BE2C (cell line): ENCODE measurements at regions not wholly inside any gene's neighbourhood (a gene's known extent, or its start where the extent isn't known, plus 50 kb on each side); places are given as distances from the start of the nearest gene placed in this dataset.
"Not testable (repeated sequence)": the region's sequence is repeated elsewhere in the genome, so short reads cannot be mapped to it uniquely, and the experiment has no call there.

Experiments used
- DNase-seq: peaks from one replicate; pipeline ENCODE4 v3.0.0-alpha.2; 2020
- H3K27me3 ChIP-seq: fragments of 250-450 bp; sonication (Bioruptor Pico); 2 replicates; pipeline ENCODE4 v1.5.1; 2020; ENCODE audit warnings: mild to moderate bottlenecking
- H3K36me3 ChIP-seq: fragments of 250-450 bp; sonication (Bioruptor Pico); 2 replicates; pipeline ENCODE4 v1.5.1; 2020; ENCODE audit warnings: mild to moderate bottlenecking
- H3K4me1 ChIP-seq: fragments of 250-450 bp; sonication (Bioruptor Pico); 2 replicates; pipeline ENCODE4 v1.5.1; 2020
- H3K4me3 ChIP-seq: 2 replicates; pipeline ENCODE4 v1.5.1; 2011; ENCODE audit warnings: low read depth, low read length
- H3K9me3 ChIP-seq: fragments of 250-450 bp; sonication (Bioruptor Pico); 2 replicates; pipeline ENCODE4 v1.5.1; 2020
- TF ChIP-seq, protein P1 (sequence below): IDR thresholded peaks from 2 replicates; pipeline ENCODE4 v1.5.1; 2012; ENCODE audit warnings: mild to moderate bottlenecking, low read depth, low read length

DNA sequence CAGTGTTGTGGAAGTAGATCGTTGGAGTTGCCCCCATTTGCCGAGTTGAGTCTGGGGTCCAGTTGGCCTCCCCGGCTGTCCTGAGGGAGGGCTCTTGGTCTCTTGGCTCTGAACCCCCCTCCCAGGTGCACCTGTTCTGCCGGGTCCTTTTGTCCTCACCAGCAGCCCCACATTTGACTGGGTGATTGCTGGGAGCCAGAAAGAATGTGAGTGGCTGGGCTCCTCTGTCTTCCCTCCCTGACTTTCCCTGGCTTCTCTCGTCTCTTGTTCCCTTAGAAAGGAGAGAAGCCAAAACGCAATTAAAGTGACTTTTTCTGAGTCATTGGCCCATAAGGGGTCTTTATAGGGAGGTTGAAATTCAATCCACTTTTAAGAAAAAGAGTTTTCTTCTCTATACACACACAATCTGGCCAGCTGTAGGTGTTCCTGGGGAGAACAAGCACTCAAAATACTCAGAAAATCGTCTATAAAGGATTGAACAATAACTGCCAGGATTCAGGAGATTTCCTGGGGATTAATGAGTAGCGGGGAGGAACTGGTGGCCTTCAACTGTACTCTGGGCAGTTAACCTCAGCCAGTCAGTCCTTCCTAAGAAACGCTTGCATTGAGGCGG, 131.0 kb downstream of the TMEM182 start:
- TF ChIP-seq, protein P1, sequence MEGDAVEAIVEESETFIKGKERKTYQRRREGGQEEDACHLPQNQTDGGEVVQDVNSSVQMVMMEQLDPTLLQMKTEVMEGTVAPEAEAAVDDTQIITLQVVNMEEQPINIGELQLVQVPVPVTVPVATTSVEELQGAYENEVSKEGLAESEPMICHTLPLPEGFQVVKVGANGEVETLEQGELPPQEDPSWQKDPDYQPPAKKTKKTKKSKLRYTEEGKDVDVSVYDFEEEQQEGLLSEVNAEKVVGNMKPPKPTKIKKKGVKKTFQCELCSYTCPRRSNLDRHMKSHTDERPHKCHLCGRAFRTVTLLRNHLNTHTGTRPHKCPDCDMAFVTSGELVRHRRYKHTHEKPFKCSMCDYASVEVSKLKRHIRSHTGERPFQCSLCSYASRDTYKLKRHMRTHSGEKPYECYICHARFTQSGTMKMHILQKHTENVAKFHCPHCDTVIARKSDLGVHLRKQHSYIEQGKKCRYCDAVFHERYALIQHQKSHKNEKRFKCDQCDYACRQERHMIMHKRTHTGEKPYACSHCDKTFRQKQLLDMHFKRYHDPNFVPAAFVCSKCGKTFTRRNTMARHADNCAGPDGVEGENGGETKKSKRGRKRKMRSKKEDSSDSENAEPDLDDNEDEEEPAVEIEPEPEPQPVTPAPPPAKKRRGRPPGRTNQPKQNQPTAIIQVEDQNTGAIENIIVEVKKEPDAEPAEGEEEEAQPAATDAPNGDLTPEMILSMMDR: no peak
- Histone ChIP-seq H3K4me3 (no peak overlapping the region), H3K36me3 (no peaks in the 10 kb centered on the region), H3K4me1 (no peaks in the 10 kb centered on the region), H3K9me3 (no peaks in the 10 kb centered on the region), H3K27me3 (no peaks in the 10 kb centered on the region)
- DNase-seq: no peak

GRCh38 chr2:102893870-102894269, 132.0 kb downstream of the TMEM182 start:
- Histone ChIP-seq H3K9me3 (no peaks in the 10 kb centered on the region), H3K27me3 (no peaks in the 10 kb centered on the region), H3K4me1 (no peaks in the 10 kb centered on the region), H3K4me3 (no peak overlapping the region), H3K36me3 (no peaks in the 10 kb centered on the region)
- TF ChIP-seq, protein P1: no peak
- no peak for DNase-seq

- no peak for DNase-seq
- Histone ChIP-seq H3K4me3 (no peak overlapping the region), H3K27me3 (no peaks in the 10 kb centered on the region), H3K4me1 (no peaks in the 10 kb centered on the region), H3K36me3 (no peaks in the 10 kb centered on the region), H3K9me3 (no peaks in the 10 kb centered on the region)
- TF ChIP-seq, protein P1: no peak
Measured at GRCh38 chr2:102895376-102895775, 133.5 kb downstream of the TMEM182 start.

DNA sequence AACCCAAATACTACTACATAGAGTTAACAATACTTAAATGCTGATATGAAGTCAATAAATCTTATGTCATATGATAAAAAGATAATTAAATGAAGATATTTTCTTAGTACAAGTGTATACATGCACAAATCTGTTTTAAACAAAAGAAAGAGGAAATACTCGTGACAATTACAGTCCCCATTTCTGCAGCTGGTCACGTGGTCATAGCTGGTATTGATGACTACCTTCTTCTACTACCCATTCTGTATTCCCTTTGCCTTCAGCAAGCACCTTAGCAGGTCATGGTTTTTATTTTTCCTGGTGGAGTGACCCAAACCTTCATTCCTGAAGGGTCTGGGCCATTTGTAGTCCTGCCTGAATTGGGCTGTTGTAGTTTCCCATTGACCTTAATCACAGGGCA, 147.4 kb downstream of the TMEM182 start:
- not testable (repeated sequence) for H3K9me3 ChIP-seq, DNase-seq, H3K4me3 ChIP-seq, H3K36me3 ChIP-seq, H3K4me1 ChIP-seq, H3K27me3 ChIP-seq

DNA sequence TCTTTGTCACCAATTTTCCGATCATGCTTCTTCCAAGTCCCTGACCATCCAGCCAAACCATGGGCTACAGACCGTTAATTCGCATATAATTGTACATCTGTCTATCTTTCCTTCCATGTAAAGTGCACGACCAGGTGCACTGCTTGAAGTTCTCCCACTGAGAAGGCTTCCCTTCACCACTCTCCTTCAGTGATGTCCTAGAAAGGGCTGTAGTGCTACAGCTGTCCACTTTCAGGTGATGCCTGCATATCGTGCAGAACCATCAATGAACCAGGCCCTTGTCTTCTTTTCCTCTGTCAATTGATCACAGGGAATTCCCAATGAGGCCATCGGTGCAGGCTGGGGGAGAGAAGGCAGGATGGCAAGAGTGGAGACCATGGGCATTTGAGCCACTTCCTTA, 148.9 kb downstream of the TMEM182 start:
- Histone ChIP-seq H3K9me3 (no peaks in the 10 kb centered on the region), H3K27me3 (no peaks in the 10 kb centered on the region), H3K36me3 (no peaks in the 10 kb centered on the region), H3K4me3 (no peak overlapping the region), H3K4me1 (no peaks in the 10 kb centered on the region)
- no peak for DNase-seq
- TF ChIP-seq, protein P1: no peak

DNA sequence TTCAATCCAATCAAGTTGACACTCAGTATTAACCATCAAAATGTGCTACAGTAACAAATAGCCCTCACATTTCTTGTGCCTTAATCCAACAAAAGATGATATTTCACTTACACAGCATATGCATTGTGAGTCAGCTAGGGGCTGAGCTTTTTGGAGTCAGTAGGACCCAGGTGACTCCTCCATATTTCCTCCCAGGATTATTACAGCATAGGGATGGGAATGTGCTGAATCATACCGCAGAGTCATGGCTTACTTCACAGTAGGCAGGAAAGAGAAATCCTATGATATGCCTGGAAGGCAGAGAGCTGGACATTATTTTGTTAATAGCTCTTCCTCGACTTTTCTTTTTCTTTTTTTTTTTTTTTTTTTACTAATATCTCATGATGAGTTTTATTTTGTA, 153.3 kb downstream of the TMEM182 start:
- Histone ChIP-seq H3K27me3 (no peaks in the 10 kb centered on the region), H3K36me3 (no peaks in the 10 kb centered on the region), H3K4me3 (no peak overlapping the region), H3K9me3 (no peaks in the 10 kb centered on the region), H3K4me1 (no peaks in the 10 kb centered on the region)
- TF ChIP-seq, protein P1: no peak
- DNase-seq: no peak

- H3K27me3 ChIP-seq: no peaks in the 10 kb centered on the region
- TF ChIP-seq, protein P1: no peak
- DNase-seq: no peak
- H3K4me1 ChIP-seq: no peaks in the 10 kb centered on the region
- H3K4me3 ChIP-seq: no peak overlapping the region
- H3K36me3 ChIP-seq: no peaks in the 10 kb centered on the region
- H3K9me3 ChIP-seq: no peaks in the 10 kb centered on the region
Measured at GRCh38 chr2:102922321-102922720, 160.5 kb downstream of the TMEM182 start.
